Activated naive CD4-positive, alpha-beta T cell treated with anti-CD3 and anti-CD28 coated beads for 36 hours (primary cell): ENCODE measurements at regions not wholly inside any gene's neighbourhood (a gene's known extent, or its start where the extent isn't known, plus 50 kb on each side); places are given as distances from the start of the nearest gene placed in this dataset.

ENCODE experiments used
- CTCF ChIA-PET: fragments of 350-600 bp; sonication (Branson Sonifier 250); formaldehyde crosslinking; loops from one replicate; lab custom pipeline; 2021; ENCODE audit warnings: antibody characterized with exemption; lab: Charles Lee
- DNase-seq: peaks from one replicate; pipeline ENCODE4 v3.0.0-alpha.2; 2020
- H3K27ac Mint-ChIP-seq: one replicate; pipeline ENCODE4 v1.8.0; 2021; ENCODE audit warnings: mild to moderate bottlenecking, mixed read lengths
- H3K27me3 Mint-ChIP-seq: one replicate; pipeline ENCODE4 v1.8.0; 2021; ENCODE audit warnings: low read depth, mixed read lengths
- H3K36me3 Mint-ChIP-seq: one replicate; pipeline ENCODE4 v1.8.0; 2021; ENCODE audit warnings: low read depth, mixed read lengths
- H3K4me1 Mint-ChIP-seq: one replicate; pipeline ENCODE4 v1.8.0; 2021; ENCODE audit warnings: low read depth, mixed read lengths
- H3K4me3 Mint-ChIP-seq: one replicate; pipeline ENCODE4 v1.8.0; 2021; ENCODE audit warnings: mild to moderate bottlenecking, moderate library complexity, mixed read lengths
- H3K9me3 Mint-ChIP-seq: one replicate; pipeline ENCODE4 v1.8.0; 2021; ENCODE audit warnings: mixed read lengths
- intact Hi-C: fragments of 100-400 bp; cut with micrococcal nuclease; formaldehyde crosslinking; loops from one replicate; pipeline ENCODE4 v1.15.1; 2023

GRCh38 chr13:44169018-44169911, 204.4 kb upstream of the SERP2 start:
- H3K36me3 Mint-ChIP-seq: no peaks in the 10 kb centered on the region
- H3K4me3 Mint-ChIP-seq: no peak overlapping the region
- intact Hi-C loops: no loop called here
- H3K27me3 Mint-ChIP-seq: no peaks in the 10 kb centered on the region
- no peak overlapping the region for H3K27ac Mint-ChIP-seq
- no peak for DNase-seq
- no peaks in the 10 kb centered on the region for H3K4me1 Mint-ChIP-seq
- no peaks in the 10 kb centered on the region for H3K9me3 Mint-ChIP-seq
- CTCF ChIA-PET: interaction anchor here (0.7 kb wide), 1 partner anchor 163 kb away, joined by 3 read pairs; no protein-coding TSS in a partner anchor

- H3K4me3 Mint-ChIP-seq: no peak overlapping the region
- H3K27me3 Mint-ChIP-seq: no peaks in the 10 kb centered on the region
- intact Hi-C loops: no loop called here
- CTCF ChIA-PET: no interaction called here
- H3K9me3 Mint-ChIP-seq: no peaks in the 10 kb centered on the region
- no peak for DNase-seq
- H3K36me3 Mint-ChIP-seq: no peaks in the 10 kb centered on the region
- no peaks in the 10 kb centered on the region for H3K4me1 Mint-ChIP-seq
- no peak overlapping the region for H3K27ac Mint-ChIP-seq
Observed at GRCh38 chr13:44170731-44171130, 202.9 kb upstream of the SERP2 start.

- H3K27me3 Mint-ChIP-seq: no peaks in the 10 kb centered on the region
- no peaks in the 10 kb centered on the region for H3K36me3 Mint-ChIP-seq
- no peak overlapping the region for H3K4me3 Mint-ChIP-seq
- CTCF ChIA-PET: no interaction called here
- no peaks in the 10 kb centered on the region for H3K4me1 Mint-ChIP-seq
- no peak overlapping the region for H3K27ac Mint-ChIP-seq
- intact Hi-C loops: no loop called here
- no peaks in the 10 kb centered on the region for H3K9me3 Mint-ChIP-seq
- no peak for DNase-seq
Observed at GRCh38 chr13:44171156-44171555, 202.5 kb upstream of the SERP2 start.

- Mint-ChIP-seq H3K4me1 (no peaks in the 10 kb centered on the region), H3K4me3 (no peak overlapping the region), H3K36me3 (no peaks in the 10 kb centered on the region), H3K27me3 (no peaks in the 10 kb centered on the region), H3K9me3 (no peaks in the 10 kb centered on the region), H3K27ac (no peak overlapping the region)
- no peak for DNase-seq
- intact Hi-C loops: no loop called here
- CTCF ChIA-PET: no interaction called here
Observed at GRCh38 chr13:44171861-44172260, 201.8 kb upstream of the SERP2 start.

GRCh38 chr13:44172281-44172810, 201.3 kb upstream of the SERP2 start:
- no peaks in the 10 kb centered on the region for H3K9me3 Mint-ChIP-seq
- no peak overlapping the region for H3K27ac Mint-ChIP-seq
- H3K4me1 Mint-ChIP-seq: no peaks in the 10 kb centered on the region
- H3K36me3 Mint-ChIP-seq: no peaks in the 10 kb centered on the region
- CTCF ChIA-PET: interaction anchor here (0.7 kb wide), 1 partner anchor 337 kb away, joined by 3 read pairs; no protein-coding TSS in a partner anchor
- intact Hi-C loops: no loop called here
- H3K4me3 Mint-ChIP-seq: no peak overlapping the region
- H3K27me3 Mint-ChIP-seq: no peaks in the 10 kb centered on the region
- DNase-seq: no peak

GRCh38 chr13:44174769-44175425, 198.7 kb upstream of the SERP2 start:
- Mint-ChIP-seq H3K27me3 (no peaks in the 10 kb centered on the region), H3K36me3 (no peaks in the 10 kb centered on the region), H3K4me3 (no peak overlapping the region), H3K9me3 (no peaks in the 10 kb centered on the region), H3K27ac (no peak overlapping the region), H3K4me1 (no peaks in the 10 kb centered on the region)
- CTCF ChIA-PET: no interaction called here
- intact Hi-C loops: no loop called here
- DNase-seq: no peak

GRCh38 chr13:44176173-44176572, 197.5 kb upstream of the SERP2 start:
- CTCF ChIA-PET: no interaction called here

GRCh38 chr13:44180876-44181536, 192.6 kb upstream of the SERP2 start:
- no peaks in the 10 kb centered on the region for H3K4me1 Mint-ChIP-seq
- no peaks in the 10 kb centered on the region for H3K27me3 Mint-ChIP-seq
- DNase-seq: no peak
- H3K36me3 Mint-ChIP-seq: no peaks in the 10 kb centered on the region
- intact Hi-C loops: no loop called here
- no peaks in the 10 kb centered on the region for H3K9me3 Mint-ChIP-seq
- H3K27ac Mint-ChIP-seq: no peak overlapping the region
- no peak overlapping the region for H3K4me3 Mint-ChIP-seq
- CTCF ChIA-PET: no interaction called here

More at GRCh38 chr13:44176173-44176572, 197.5 kb upstream of the SERP2 start:
- no peak overlapping the region for H3K4me3 Mint-ChIP-seq
- H3K36me3 Mint-ChIP-seq: no peaks in the 10 kb centered on the region
- no peaks in the 10 kb centered on the region for H3K4me1 Mint-ChIP-seq
- no peaks in the 10 kb centered on the region for H3K9me3 Mint-ChIP-seq
- intact Hi-C loops: no loop called here
- H3K27ac Mint-ChIP-seq: no peak overlapping the region
- H3K27me3 Mint-ChIP-seq: no peaks in the 10 kb centered on the region
- no peak for DNase-seq

- intact Hi-C loops: no loop called here
- no peak for DNase-seq
- Mint-ChIP-seq H3K27ac (no peak overlapping the region), H3K4me3 (no peak overlapping the region), H3K36me3 (no peaks in the 10 kb centered on the region), H3K27me3 (no peaks in the 10 kb centered on the region), H3K9me3 (no peaks in the 10 kb centered on the region), H3K4me1 (no peaks in the 10 kb centered on the region)
- CTCF ChIA-PET: no interaction called here
Observed at GRCh38 chr13:44181931-44182330, 191.7 kb upstream of the SERP2 start.

GRCh38 chr13:44184740-44185139, 188.9 kb upstream of the SERP2 start:
- H3K4me3 Mint-ChIP-seq: no peak overlapping the region
- no peaks in the 10 kb centered on the region for H3K27me3 Mint-ChIP-seq
- H3K9me3 Mint-ChIP-seq: no peaks in the 10 kb centered on the region

GRCh38 chr13:44188257-44188656, 185.4 kb upstream of the SERP2 start:
- Mint-ChIP-seq H3K9me3 (no peaks in the 10 kb centered on the region), H3K4me1 (peaks cover 14% of the 10 kb centered on the region), H3K36me3 (no peaks in the 10 kb centered on the region), H3K27me3 (no peaks in the 10 kb centered on the region), H3K4me3 (no peak overlapping the region), H3K27ac (no peak overlapping the region)
- intact Hi-C loops: no loop called here
- CTCF ChIA-PET: no interaction called here
- DNase-seq: no peak

More at GRCh38 chr13:44184740-44185139, 188.9 kb upstream of the SERP2 start:
- H3K27ac Mint-ChIP-seq: no peak overlapping the region
- intact Hi-C loops: no loop called here
- no peaks in the 10 kb centered on the region for H3K36me3 Mint-ChIP-seq
- no peak for DNase-seq
- no peaks in the 10 kb centered on the region for H3K4me1 Mint-ChIP-seq
- CTCF ChIA-PET: no interaction called here

GRCh38 chr13:44189085-44189484, 184.5 kb upstream of the SERP2 start:
- Mint-ChIP-seq H3K27ac (no peak overlapping the region), H3K4me3 (no peak overlapping the region), H3K36me3 (no peaks in the 10 kb centered on the region), H3K9me3 (no peaks in the 10 kb centered on the region), H3K4me1 (peaks cover 14% of the 10 kb centered on the region), H3K27me3 (no peaks in the 10 kb centered on the region)
- no peak for DNase-seq
- intact Hi-C loops: no loop called here
- CTCF ChIA-PET: interaction anchor here (3.8 kb wide), 1 partner anchor 248 kb away, joined by 38 read pairs; no protein-coding TSS in a partner anchor
